ENCODE measurements at regions not wholly inside any gene's neighbourhood (a gene's known extent, or its start where the extent isn't known, plus 50 kb on each side); places are given as distances from the start of the nearest gene placed in this dataset.

DNA sequence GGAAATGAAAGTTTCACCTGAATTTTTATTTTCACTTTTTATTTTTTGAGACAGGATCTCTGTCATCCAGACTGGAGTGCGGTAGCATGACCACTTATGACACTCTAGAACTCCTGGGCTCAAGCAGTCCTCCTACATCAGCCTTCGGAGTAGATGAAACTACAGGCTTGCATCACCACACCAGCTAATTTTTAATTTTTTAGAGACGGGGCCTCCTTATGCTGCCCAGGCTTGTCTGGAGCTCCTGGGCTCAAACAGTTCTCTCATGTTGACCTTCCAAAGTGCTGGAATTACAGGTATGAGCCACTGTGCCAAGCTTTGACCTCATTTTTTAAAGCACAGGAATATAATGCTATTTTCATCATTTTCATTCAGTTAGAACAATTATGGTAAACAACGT, 297.0 kb upstream of the KLHL1 start:
- Histone ChIP-seq H3K36me3 (ENCODE audit: control insufficient read depth, insufficient read depth, low read length) (no peaks in the 10 kb centered on the region), H3K27me3 (ENCODE audit: control insufficient read depth, insufficient read depth, low read length) (no peaks in the 10 kb centered on the region), H3K4me3 (ENCODE audit: low read depth, low read length) (no peak overlapping the region)
- TF ChIP-seq, protein P1, sequence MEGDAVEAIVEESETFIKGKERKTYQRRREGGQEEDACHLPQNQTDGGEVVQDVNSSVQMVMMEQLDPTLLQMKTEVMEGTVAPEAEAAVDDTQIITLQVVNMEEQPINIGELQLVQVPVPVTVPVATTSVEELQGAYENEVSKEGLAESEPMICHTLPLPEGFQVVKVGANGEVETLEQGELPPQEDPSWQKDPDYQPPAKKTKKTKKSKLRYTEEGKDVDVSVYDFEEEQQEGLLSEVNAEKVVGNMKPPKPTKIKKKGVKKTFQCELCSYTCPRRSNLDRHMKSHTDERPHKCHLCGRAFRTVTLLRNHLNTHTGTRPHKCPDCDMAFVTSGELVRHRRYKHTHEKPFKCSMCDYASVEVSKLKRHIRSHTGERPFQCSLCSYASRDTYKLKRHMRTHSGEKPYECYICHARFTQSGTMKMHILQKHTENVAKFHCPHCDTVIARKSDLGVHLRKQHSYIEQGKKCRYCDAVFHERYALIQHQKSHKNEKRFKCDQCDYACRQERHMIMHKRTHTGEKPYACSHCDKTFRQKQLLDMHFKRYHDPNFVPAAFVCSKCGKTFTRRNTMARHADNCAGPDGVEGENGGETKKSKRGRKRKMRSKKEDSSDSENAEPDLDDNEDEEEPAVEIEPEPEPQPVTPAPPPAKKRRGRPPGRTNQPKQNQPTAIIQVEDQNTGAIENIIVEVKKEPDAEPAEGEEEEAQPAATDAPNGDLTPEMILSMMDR (IDR thresholded peaks at IDR 0.05; ENCODE audit: insufficient read depth, low read length, poor library complexity, severe bottlenecking): no peak
- no peak for DNase-seq (ENCODE audit: low read depth)

DNA sequence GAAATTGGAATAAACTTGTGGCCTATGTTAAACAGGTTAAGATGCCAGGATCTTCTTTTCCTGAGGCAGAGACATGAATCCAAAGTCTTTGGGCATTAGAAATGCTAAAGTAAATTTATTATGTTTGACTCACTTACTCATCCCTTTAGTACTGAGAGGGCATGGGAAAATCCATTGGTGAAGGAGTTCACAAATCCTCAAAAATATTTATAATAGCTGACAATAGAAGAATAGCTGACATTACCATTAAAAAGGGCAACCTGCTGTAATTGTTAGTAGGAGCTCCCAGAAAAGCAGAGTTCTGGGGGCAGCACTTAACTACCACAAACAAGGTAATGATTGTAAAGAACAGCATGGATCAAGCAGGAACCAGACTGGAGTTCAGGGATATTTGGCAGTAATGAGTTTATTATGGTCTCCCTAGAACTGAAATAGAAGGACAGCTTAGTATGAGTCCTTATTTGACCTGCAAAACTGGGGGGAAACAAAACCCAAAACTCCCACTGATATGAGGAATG, 285.8 kb upstream of the KLHL1 start:
- Histone ChIP-seq H3K4me3 (ENCODE audit: low read depth, low read length) (no peak overlapping the region), H3K36me3 (ENCODE audit: control insufficient read depth, insufficient read depth, low read length) (no peaks in the 10 kb centered on the region), H3K27me3 (ENCODE audit: control insufficient read depth, insufficient read depth, low read length) (no peaks in the 10 kb centered on the region)
- no peak for DNase-seq (ENCODE audit: low read depth)
- TF ChIP-seq, protein P1 (IDR thresholded peaks at IDR 0.05; ENCODE audit: insufficient read depth, low read length, poor library complexity, severe bottlenecking): no peak

DNA sequence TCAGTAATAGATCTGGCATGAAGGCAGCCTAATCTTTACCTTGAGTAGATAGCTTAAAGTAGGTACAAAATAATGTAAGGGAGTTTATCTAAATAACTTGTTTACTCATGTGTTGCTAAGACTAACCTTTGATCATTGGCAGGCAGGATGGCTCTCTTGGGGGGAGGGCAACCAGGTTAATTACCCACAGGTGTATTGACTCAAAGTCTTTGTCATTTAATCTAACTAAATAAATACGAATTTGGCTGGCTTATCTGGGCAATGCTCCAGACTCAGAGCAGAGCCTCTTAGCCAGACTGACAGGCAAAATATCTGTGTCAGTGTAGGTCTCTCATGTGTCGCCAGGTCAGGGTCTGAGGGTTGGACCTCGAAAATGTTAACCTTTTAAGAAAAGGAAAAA, 283.4 kb upstream of the KLHL1 start:
- DNase-seq (ENCODE audit: low read depth): no peak
- H3K27me3 ChIP-seq (ENCODE audit: control insufficient read depth, insufficient read depth, low read length): no peaks in the 10 kb centered on the region
- TF ChIP-seq, protein P1 (IDR thresholded peaks at IDR 0.05; ENCODE audit: insufficient read depth, low read length, poor library complexity, severe bottlenecking): no peak
- no peaks in the 10 kb centered on the region for H3K36me3 ChIP-seq (ENCODE audit: control insufficient read depth, insufficient read depth, low read length)
- no peak overlapping the region for H3K4me3 ChIP-seq (ENCODE audit: low read depth, low read length)

DNA sequence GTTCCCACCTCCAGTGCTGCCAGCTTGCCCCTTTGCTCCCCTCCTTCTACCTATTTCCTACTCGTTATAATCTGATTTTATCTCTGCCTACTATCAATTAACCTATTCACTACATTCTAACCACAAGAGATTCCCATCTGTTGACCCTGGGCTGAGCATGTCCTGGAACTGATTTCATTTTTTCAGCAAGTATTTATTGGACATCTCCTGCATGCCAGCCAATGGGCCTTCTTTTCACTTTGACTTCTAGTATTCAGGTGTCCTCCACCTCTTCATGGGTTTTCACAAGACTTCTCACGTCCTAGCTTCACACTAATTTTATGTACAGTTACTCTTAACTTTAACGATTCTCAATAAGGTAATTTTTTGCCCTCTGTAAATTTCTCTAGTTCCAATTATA, 282.7 kb upstream of the KLHL1 start:
- H3K36me3 ChIP-seq (ENCODE audit: control insufficient read depth, insufficient read depth, low read length): no peaks in the 10 kb centered on the region

DNA sequence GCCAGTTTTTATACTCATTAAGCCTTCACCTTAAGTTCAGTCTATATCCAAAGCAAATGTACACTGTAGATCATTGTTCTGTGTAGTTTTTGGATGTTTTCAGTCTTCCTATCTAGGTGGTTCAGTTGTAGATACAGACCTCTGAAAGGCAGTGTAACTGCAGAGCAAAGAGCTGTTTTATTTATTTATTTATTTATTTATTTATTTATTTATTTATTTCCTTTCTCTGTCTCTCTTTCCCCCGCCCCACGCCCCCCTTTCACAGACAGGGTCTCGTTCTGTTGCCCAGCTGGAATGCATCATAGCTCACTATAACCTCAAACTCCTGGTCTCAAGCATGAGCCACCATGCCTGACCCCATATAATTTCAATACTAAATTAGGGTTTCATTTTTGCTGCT, 281.8 kb upstream of the KLHL1 start:
- Histone ChIP-seq H3K36me3 (ENCODE audit: control insufficient read depth, insufficient read depth, low read length) (no peaks in the 10 kb centered on the region), H3K4me3 (ENCODE audit: low read depth, low read length) (no peak overlapping the region), H3K27me3 (ENCODE audit: control insufficient read depth, insufficient read depth, low read length) (no peaks in the 10 kb centered on the region)
- no peak for DNase-seq (ENCODE audit: low read depth)
- TF ChIP-seq, protein P1 (IDR thresholded peaks at IDR 0.05; ENCODE audit: insufficient read depth, low read length, poor library complexity, severe bottlenecking): no peak

More for the DNA sequence above, 282.7 kb upstream of the KLHL1 start:
- TF ChIP-seq, protein P1 (IDR thresholded peaks at IDR 0.05; ENCODE audit: insufficient read depth, low read length, poor library complexity, severe bottlenecking): no peak
- no peaks in the 10 kb centered on the region for H3K27me3 ChIP-seq (ENCODE audit: control insufficient read depth, insufficient read depth, low read length)
- DNase-seq (ENCODE audit: low read depth): no peak
- no peak overlapping the region for H3K4me3 ChIP-seq (ENCODE audit: low read depth, low read length)

DNA sequence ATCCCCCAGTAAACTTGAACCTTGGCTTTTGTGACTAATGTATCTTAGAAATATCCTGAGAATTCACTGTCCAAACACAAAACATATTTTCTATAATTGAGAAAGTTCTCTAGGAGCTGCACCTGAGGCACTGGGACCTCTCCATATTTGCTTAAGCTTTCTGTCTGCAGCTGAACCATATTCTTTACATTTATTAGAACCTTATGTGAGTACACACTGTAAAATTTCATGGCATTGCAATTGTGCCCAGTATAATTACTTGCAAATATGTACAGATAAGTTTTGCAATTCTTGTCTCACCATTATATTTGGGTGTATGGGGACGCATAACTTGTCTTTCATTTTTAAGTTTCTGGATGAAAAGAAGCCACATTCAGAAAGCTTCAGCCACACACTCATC, 280.7 kb upstream of the KLHL1 start:
- TF ChIP-seq, protein P1 (IDR thresholded peaks at IDR 0.05; ENCODE audit: insufficient read depth, low read length, poor library complexity, severe bottlenecking): no peak
- H3K4me3 ChIP-seq (ENCODE audit: low read depth, low read length): no peak overlapping the region
- DNase-seq (ENCODE audit: low read depth): no peak
- no peaks in the 10 kb centered on the region for H3K27me3 ChIP-seq (ENCODE audit: control insufficient read depth, insufficient read depth, low read length)
- H3K36me3 ChIP-seq (ENCODE audit: control insufficient read depth, insufficient read depth, low read length): no peaks in the 10 kb centered on the region

Measured in kidney epithelial cell (primary cell).